GM12878 (cell line): ENCODE measurements at regions not wholly inside any gene's neighbourhood (a gene's known extent, or its start where the extent isn't known, plus 50 kb on each side); places are given as distances from the start of the nearest gene placed in this dataset.

ENCODE experiments used
- EZH2 ChIP-seq: IDR thresholded peaks from 2 replicates; pipeline ENCODE4 v1.6.1; 2012; ENCODE audit warnings: low read depth, mild to moderate bottlenecking, control low read depth, inconsistent platforms, low read length, borderline replicate concordance; ENCODE audit not compliant: control insufficient read depth
- KDM1A ChIP-seq: fragments of 200-600 bp; sonication (generic); IDR thresholded peaks from 2 replicates; pipeline ENCODE4 v1.6.1; 2016; ENCODE audit warnings: borderline replicate concordance
- PML ChIP-seq: IDR thresholded peaks from 2 replicates; pipeline ENCODE4 v1.6.1; 2012; ENCODE audit warnings: low read length, inconsistent platforms
- POLR2A ChIP-seq: IDR thresholded peaks from 2 replicates; pipeline ENCODE4 v1.6.1; 2011; ENCODE audit warnings: low read depth, mild to moderate bottlenecking, low read length
- RUNX3 ChIP-seq: IDR thresholded peaks from 2 replicates; pipeline ENCODE4 v1.6.1; 2012; ENCODE audit warnings: low read length, inconsistent platforms
- SIN3A ChIP-seq: IDR thresholded peaks from 2 replicates; pipeline ENCODE4 v1.6.1; 2012; ENCODE audit warnings: low read depth, low read length, improper control_type of control experiment
- WRNIP1 ChIP-seq: IDR thresholded peaks from 2 replicates; pipeline ENCODE4 v1.6.1; 2011; ENCODE audit warnings: low read depth, low read length, improper control_type of control experiment, borderline replicate concordance
- TF ChIP-seq, protein P1 (sequence below), 3 experiments: IDR thresholded peaks in 2 of 3; conservative IDR thresholded peaks in 1 of 3; 2 replicates each; pipeline ENCODE4 v1.5.1; 2011; ENCODE audit warnings: low read depth in 3 of 3, low read length in 3 of 3, mild to moderate bottlenecking in 3 of 3, control low read depth in 2 of 3, moderate library complexity in 2 of 3, inconsistent platforms in 1 of 3, mixed read lengths in 1 of 3; ENCODE audit not compliant: control insufficient read depth in 2 of 3, insufficient read depth in 1 of 3; ENCODE audit errors: extremely low read depth in 1 of 3
- TF ChIP-seq, protein P2 (sequence below): IDR thresholded peaks from 2 replicates; pipeline ENCODE4 v1.6.1; 2012; ENCODE audit warnings: low read depth, low read length, improper control_type of control experiment

- TF ChIP-seq POLR2A (no peak), PML (no peak), RUNX3 (no peak), SIN3A (no peak), KDM1A (no peak), EZH2 (no peak), WRNIP1 (no peak)
- TF ChIP-seq, protein P1, sequence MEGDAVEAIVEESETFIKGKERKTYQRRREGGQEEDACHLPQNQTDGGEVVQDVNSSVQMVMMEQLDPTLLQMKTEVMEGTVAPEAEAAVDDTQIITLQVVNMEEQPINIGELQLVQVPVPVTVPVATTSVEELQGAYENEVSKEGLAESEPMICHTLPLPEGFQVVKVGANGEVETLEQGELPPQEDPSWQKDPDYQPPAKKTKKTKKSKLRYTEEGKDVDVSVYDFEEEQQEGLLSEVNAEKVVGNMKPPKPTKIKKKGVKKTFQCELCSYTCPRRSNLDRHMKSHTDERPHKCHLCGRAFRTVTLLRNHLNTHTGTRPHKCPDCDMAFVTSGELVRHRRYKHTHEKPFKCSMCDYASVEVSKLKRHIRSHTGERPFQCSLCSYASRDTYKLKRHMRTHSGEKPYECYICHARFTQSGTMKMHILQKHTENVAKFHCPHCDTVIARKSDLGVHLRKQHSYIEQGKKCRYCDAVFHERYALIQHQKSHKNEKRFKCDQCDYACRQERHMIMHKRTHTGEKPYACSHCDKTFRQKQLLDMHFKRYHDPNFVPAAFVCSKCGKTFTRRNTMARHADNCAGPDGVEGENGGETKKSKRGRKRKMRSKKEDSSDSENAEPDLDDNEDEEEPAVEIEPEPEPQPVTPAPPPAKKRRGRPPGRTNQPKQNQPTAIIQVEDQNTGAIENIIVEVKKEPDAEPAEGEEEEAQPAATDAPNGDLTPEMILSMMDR (IDR thresholded peaks at IDR 0.05 in 2 of 3, conservative IDR thresholded peaks at IDR 0.05 in 1 of 3; ENCODE audit: control insufficient read depth in 2 of 3, extremely low read depth in 1 of 3, insufficient read depth in 1 of 3, low read depth in 3 of 3, low read length in 3 of 3) = no peak; a peak in 1 of 6 replicates
- TF ChIP-seq, protein P2, sequence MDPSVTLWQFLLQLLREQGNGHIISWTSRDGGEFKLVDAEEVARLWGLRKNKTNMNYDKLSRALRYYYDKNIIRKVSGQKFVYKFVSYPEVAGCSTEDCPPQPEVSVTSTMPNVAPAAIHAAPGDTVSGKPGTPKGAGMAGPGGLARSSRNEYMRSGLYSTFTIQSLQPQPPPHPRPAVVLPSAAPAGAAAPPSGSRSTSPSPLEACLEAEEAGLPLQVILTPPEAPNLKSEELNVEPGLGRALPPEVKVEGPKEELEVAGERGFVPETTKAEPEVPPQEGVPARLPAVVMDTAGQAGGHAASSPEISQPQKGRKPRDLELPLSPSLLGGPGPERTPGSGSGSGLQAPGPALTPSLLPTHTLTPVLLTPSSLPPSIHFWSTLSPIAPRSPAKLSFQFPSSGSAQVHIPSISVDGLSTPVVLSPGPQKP = no peak
Measured at GRCh38 chr6:78770765-78771164, 96.6 kb upstream of the IRAK1BP1 start.
